Thyroid gland (tissue), 4 donors: ENCODE measurements at regions not wholly inside any gene's neighbourhood (a gene's known extent, or its start where the extent isn't known, plus 50 kb on each side); places are given as distances from the start of the nearest gene placed in this dataset.

Experiments used
- DNase-seq, 2 donors: peaks; one replicate each; pipeline ENCODE4 v3.0.0-alpha.2; 2019
- H3K27ac ChIP-seq, 3 donors: fragments of 200-600 bp; sonication (generic); 1 replicate in 2 of 3; 2 replicates in 1 of 3; pipeline ENCODE4 v1.5.1; 2016 to 2019; ENCODE audit warnings: mild to moderate bottlenecking in 1 of 3, moderate library complexity in 1 of 3
- H3K27me3 ChIP-seq: fragments of 200-600 bp; sonication (generic); one replicate; pipeline ENCODE4 v1.5.1; 2019
- H3K36me3 ChIP-seq, 2 donors: fragments of 200-600 bp; sonication (generic); one replicate each; pipeline ENCODE4 v1.5.1; 2016 to 2019
- H3K4me1 ChIP-seq, 2 donors: fragments of 200-600 bp; sonication (generic); one replicate each; pipeline ENCODE4 v1.5.1; 2017 to 2019
- H3K4me3 ChIP-seq, 3 donors: fragments of 200-600 bp; sonication (generic); replicated peaks in 1 of 3; 1 replicate in 2 of 3; 2 replicates in 1 of 3; pipeline ENCODE4 v1.5.1; 2016; ENCODE audit warnings: mild to moderate bottlenecking in 1 of 3
- H3K9me3 ChIP-seq: fragments of 200-600 bp; sonication (generic); one replicate; pipeline ENCODE4 v1.5.1; 2017
- CTCF ChIP-seq, 6 experiments: fragments of 200-600 bp in 3 of 6; fragments of 450-650 bp in 3 of 6; sonication (generic) in 3 of 6; IDR thresholded peaks; one replicate each; pipeline ENCODE4 v1.5.1; 2016 to 2019; ENCODE audit warnings: antibody characterized with exemption in 6 of 6, mild to moderate bottlenecking in 2 of 6, inconsistent platforms in 1 of 6, moderate library complexity in 1 of 6
- POLR2A ChIP-seq, 2 donors: fragments of 450-650 bp; IDR thresholded peaks; one replicate each; pipeline ENCODE4 v1.6.1; 2017; ENCODE audit warnings: antibody characterized with exemption in 2 of 2, mild to moderate bottlenecking in 2 of 2, moderate library complexity in 1 of 2
- WGBS, 2 donors: methylation state at CpG; one replicate each; pipeline ENCODE4 v1.1.5; 2017; 5-methylcytosine and 5-hydroxymethylcytosine counted together
- intact Hi-C: fragments of 100-400 bp; cut with DNase I; formaldehyde crosslinking; loops from one replicate; pipeline ENCODE4 v1.15.1; 2023

GRCh38 chr19:31834070-31834469 is 484.8 kb upstream of the TSHZ3 start:
- H3K4me1 ChIP-seq: peaks cover 0 to 7% of the 10 kb centered on the region in 2 donors

GRCh38 chr19:31838163-31838815 is 489.1 kb upstream of the TSHZ3 start:
- peak; percentile 66 to 76 for DNase-seq
- no peak overlapping the region for H3K27ac ChIP-seq
- peaks cover 0 to 7% of the 10 kb centered on the region in 2 donors for H3K4me1 ChIP-seq
- intact Hi-C loops: no loop called here
- H3K4me3 ChIP-seq: no peak overlapping the region
- TF ChIP-seq CTCF (IDR thresholded peaks at IDR 0.05): no peak
- H3K9me3 ChIP-seq: no peaks in the 10 kb centered on the region
- no peaks in the 10 kb centered on the region for H3K36me3 ChIP-seq
- no peaks in the 10 kb centered on the region for H3K27me3 ChIP-seq
- 20 to 27% methylated on average over 11 of the region's 11 CpGs for WGBS, 2 donors

More at GRCh38 chr19:31834070-31834469, 484.8 kb upstream of the TSHZ3 start:
- H3K36me3 ChIP-seq: no peaks in the 10 kb centered on the region
- no peak overlapping the region for H3K4me3 ChIP-seq
- DNase-seq: no peak
- H3K27ac ChIP-seq: no peak overlapping the region
- H3K9me3 ChIP-seq: no peaks in the 10 kb centered on the region
- TF ChIP-seq CTCF (IDR thresholded peaks at IDR 0.05) (no peak), POLR2A (IDR thresholded peaks at IDR 0.05) (no peak)
- no peaks in the 10 kb centered on the region for H3K27me3 ChIP-seq
- intact Hi-C loops: no loop called here

GRCh38 chr19:31840371-31840770 is 491.1 kb upstream of the TSHZ3 start:
- H3K27me3 ChIP-seq: no peaks in the 10 kb centered on the region
- WGBS, 2 donors: 89 to 90% methylated on average over 2 of the region's 2 CpGs

GRCh38 chr19:31841755-31842154 is 492.5 kb upstream of the TSHZ3 start:
- no peak for TF ChIP-seq CTCF (IDR thresholded peaks at IDR 0.05)
- TF ChIP-seq POLR2A (IDR thresholded peaks at IDR 0.05): no peak
- no peaks in the 10 kb centered on the region for H3K9me3 ChIP-seq
- WGBS, 2 donors: 89 to 96% methylated on average over 1 of the region's 1 CpG
- H3K36me3 ChIP-seq: no peaks in the 10 kb centered on the region
- H3K4me1 ChIP-seq: peaks cover 0 to 7% of the 10 kb centered on the region in 2 donors
- intact Hi-C loops: no loop called here
- H3K27me3 ChIP-seq: no peaks in the 10 kb centered on the region
- H3K4me3 ChIP-seq: no peak overlapping the region
- H3K27ac ChIP-seq: no peak overlapping the region
- no peak for DNase-seq

More at GRCh38 chr19:31840371-31840770, 491.1 kb upstream of the TSHZ3 start:
- no peak for DNase-seq
- Histone ChIP-seq H3K4me3 (no peak overlapping the region), H3K4me1 (peaks cover 0 to 7% of the 10 kb centered on the region in 2 donors), H3K27ac (no peak overlapping the region), H3K36me3 (no peaks in the 10 kb centered on the region), H3K9me3 (no peaks in the 10 kb centered on the region)
- intact Hi-C loops: no loop called here
- TF ChIP-seq POLR2A (IDR thresholded peaks at IDR 0.05) (no peak), CTCF (IDR thresholded peaks at IDR 0.05) (no peak)

- no peaks in the 10 kb centered on the region for H3K27me3 ChIP-seq
- DNase-seq: no peak
- intact Hi-C loops: no loop called here
- H3K4me1 ChIP-seq: no peaks in the 10 kb centered on the region
- no peaks in the 10 kb centered on the region for H3K9me3 ChIP-seq
- H3K36me3 ChIP-seq: no peaks in the 10 kb centered on the region
- H3K4me3 ChIP-seq: no peak overlapping the region
- H3K27ac ChIP-seq: no peak overlapping the region
- 83% methylated on average over 3 of the region's 3 CpGs for WGBS, 2 donors
- TF ChIP-seq POLR2A (IDR thresholded peaks at IDR 0.05) (no peak), CTCF (IDR thresholded peaks at IDR 0.05) (no peak)
Observed at GRCh38 chr19:31863122-31863521, 482.3 kb upstream of the ZNF507 start.
